ENCODE measurements at regions not wholly inside any gene's neighbourhood (a gene's known extent, or its start where the extent isn't known, plus 50 kb on each side); places are given as distances from the start of the nearest gene placed in this dataset.

GRCh38 chr16:87043231-87044031 is 273.8 kb downstream of the C16orf95 start:
- WGBS, 3 donors: 16 to 28% (median 24%) methylated on average over 20 of the region's 20 CpGs
- H3K4me3 ChIP-seq: no peak overlapping the region
- H3K36me3 ChIP-seq (ENCODE audit: insufficient read depth in 1 of 2, low read depth in 1 of 2): no peaks in the 10 kb centered on the region
- peaks cover 0 to 58% (median 11%) of the 10 kb centered on the region in 3 donors for H3K27me3 ChIP-seq (ENCODE audit: insufficient read depth in 3 of 3, low read length in 2 of 3)
- intact Hi-C loops (cut with DNase I): no loop called here
- H3K27ac ChIP-seq: no peak overlapping the region
- no peak for DNase-seq
- TF ChIP-seq, protein P1, sequence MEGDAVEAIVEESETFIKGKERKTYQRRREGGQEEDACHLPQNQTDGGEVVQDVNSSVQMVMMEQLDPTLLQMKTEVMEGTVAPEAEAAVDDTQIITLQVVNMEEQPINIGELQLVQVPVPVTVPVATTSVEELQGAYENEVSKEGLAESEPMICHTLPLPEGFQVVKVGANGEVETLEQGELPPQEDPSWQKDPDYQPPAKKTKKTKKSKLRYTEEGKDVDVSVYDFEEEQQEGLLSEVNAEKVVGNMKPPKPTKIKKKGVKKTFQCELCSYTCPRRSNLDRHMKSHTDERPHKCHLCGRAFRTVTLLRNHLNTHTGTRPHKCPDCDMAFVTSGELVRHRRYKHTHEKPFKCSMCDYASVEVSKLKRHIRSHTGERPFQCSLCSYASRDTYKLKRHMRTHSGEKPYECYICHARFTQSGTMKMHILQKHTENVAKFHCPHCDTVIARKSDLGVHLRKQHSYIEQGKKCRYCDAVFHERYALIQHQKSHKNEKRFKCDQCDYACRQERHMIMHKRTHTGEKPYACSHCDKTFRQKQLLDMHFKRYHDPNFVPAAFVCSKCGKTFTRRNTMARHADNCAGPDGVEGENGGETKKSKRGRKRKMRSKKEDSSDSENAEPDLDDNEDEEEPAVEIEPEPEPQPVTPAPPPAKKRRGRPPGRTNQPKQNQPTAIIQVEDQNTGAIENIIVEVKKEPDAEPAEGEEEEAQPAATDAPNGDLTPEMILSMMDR (IDR thresholded peaks at IDR 0.05): no peak
- no peak for ATAC-seq
- H3K9me3 ChIP-seq: no peaks in the 10 kb centered on the region
- H3K4me1 ChIP-seq: no peaks in the 10 kb centered on the region

DNA sequence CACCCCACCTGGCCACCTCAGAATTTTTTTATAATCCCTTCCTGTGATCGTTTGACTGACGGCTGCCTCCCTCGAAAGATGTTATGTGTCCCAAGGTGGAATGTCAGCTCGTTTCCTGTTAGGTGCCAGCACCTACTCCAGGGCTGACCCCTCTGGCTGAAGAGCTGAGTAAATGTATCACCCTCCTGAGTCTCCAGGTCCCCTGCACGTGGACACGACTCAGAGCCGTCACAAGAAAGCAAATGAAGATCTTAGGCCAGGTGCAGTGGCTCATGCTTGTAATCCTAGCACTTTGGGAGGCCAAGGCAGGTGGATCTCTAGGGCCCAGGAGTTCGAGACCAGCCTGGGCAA is 273.2 kb downstream of the C16orf95 start:
- Histone ChIP-seq H3K36me3 (ENCODE audit: insufficient read depth in 1 of 2, low read depth in 1 of 2) (no peaks in the 10 kb centered on the region), H3K4me3 (no peak overlapping the region), H3K27ac (no peak overlapping the region), H3K9me3 (no peaks in the 10 kb centered on the region), H3K27me3 (ENCODE audit: insufficient read depth in 3 of 3, low read length in 2 of 3) (peaks cover 0 to 63% (median 11%) of the 10 kb centered on the region in 3 donors), H3K4me1 (no peaks in the 10 kb centered on the region)
- no peak for ATAC-seq
- no peak for DNase-seq
- intact Hi-C loops (cut with DNase I): no loop called here
- TF ChIP-seq, protein P1 (IDR thresholded peaks at IDR 0.05): no peak
- WGBS, 3 donors: 38 to 46% (median 39%) methylated on average over 8 of the region's 8 CpGs

DNA sequence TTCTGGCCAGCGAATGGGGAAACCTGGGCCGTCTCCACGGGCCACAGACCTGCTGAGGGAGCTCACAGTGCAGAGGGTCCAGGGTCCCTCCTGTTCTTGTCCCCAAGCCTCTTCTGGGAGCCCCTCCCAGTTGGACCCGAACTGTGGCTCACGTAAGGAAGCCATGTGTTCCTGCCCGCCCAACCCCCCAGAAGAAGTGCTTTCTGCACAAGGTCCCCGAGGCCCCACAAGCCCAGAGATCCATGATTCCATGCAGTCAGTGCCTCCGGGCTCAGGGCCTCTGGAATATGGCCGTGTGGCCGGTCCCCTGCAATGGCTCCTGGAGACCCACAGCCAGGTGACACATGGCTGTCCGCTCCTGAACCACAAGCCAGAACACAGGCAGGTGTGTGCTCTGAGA is 272.4 kb downstream of the C16orf95 start:
- Histone ChIP-seq H3K9me3 (no peaks in the 10 kb centered on the region), H3K27ac (no peak overlapping the region), H3K27me3 (ENCODE audit: insufficient read depth in 3 of 3, low read length in 2 of 3) (peaks cover 0 to 67% (median 11%) of the 10 kb centered on the region in 3 donors), H3K4me1 (no peaks in the 10 kb centered on the region), H3K4me3 (no peak overlapping the region), H3K36me3 (ENCODE audit: insufficient read depth in 1 of 2, low read depth in 1 of 2) (no peaks in the 10 kb centered on the region)
- ATAC-seq (no peak), DNase-seq (no peak)
- 75 to 78% (median 77%) methylated on average over 11 of the region's 11 CpGs for WGBS, 3 donors
- TF ChIP-seq, protein P1 (IDR thresholded peaks at IDR 0.05): no peak
- intact Hi-C loops (cut with DNase I): no loop called here

GRCh38 chr16:87045466-87046216 is 271.6 kb downstream of the C16orf95 start:
- WGBS, 3 donors: 68 to 72% (median 70%) methylated on average over 24 to 25 of the region's 25 CpGs
- DNase-seq (no peak), ATAC-seq (no peak)
- Histone ChIP-seq H3K4me1 (no peaks in the 10 kb centered on the region), H3K9me3 (no peaks in the 10 kb centered on the region), H3K27me3 (ENCODE audit: insufficient read depth in 3 of 3, low read length in 2 of 3) (peaks cover 0 to 75% (median 11%) of the 10 kb centered on the region in 3 donors), H3K4me3 (no peak overlapping the region), H3K36me3 (ENCODE audit: insufficient read depth in 1 of 2, low read depth in 1 of 2) (no peaks in the 10 kb centered on the region), H3K27ac (no peak overlapping the region)
- intact Hi-C loops (cut with DNase I): no loop called here
- TF ChIP-seq, protein P1 (IDR thresholded peaks at IDR 0.05): no peak

Measured in psoas muscle (tissue), 7 donors.